Esophagus squamous epithelium (tissue), 4 donors: ENCODE measurements at regions not wholly inside any gene's neighbourhood (a gene's known extent, or its start where the extent isn't known, plus 50 kb on each side); places are given as distances from the start of the nearest gene placed in this dataset.

Source experiments
- POLR2A ChIP-seq, 4 donors: fragments of 450-650 bp; IDR thresholded peaks; one replicate each; pipeline ENCODE4 v1.6.1; 2017; ENCODE audit warnings: antibody characterized with exemption in 4 of 4, mild to moderate bottlenecking in 4 of 4, moderate library complexity in 3 of 4
- TF ChIP-seq, protein P1 (sequence below), 6 experiments: fragments of 450-650 bp in 4 of 6; fragments of 200-600 bp in 2 of 6; sonication (generic) in 2 of 6; IDR thresholded peaks; one replicate each; pipeline ENCODE4 v1.5.1; 2016 to 2019; ENCODE audit warnings: antibody characterized with exemption in 6 of 6, mild to moderate bottlenecking in 4 of 6, moderate library complexity in 4 of 6

DNA sequence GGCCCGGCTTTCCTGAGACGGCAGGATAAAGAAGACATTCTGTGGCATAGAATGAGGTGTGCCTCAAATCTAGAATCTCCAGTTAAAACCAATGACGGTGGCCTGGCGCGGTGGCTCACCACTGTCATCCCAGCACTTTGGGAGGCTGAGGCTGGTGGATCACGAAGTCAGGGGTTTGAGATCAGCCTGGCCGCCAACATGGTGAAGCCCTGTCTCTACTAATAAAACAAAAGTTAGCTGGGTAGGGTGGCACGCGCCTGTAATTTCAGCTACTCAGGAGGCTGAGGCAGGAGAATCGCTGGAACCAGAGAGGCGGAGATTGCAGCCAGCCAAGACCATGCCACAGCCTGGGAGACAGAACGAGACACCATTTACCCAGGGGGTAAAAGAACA, 193.6 kb downstream of the ALG10 start:
- TF ChIP-seq, protein P1, sequence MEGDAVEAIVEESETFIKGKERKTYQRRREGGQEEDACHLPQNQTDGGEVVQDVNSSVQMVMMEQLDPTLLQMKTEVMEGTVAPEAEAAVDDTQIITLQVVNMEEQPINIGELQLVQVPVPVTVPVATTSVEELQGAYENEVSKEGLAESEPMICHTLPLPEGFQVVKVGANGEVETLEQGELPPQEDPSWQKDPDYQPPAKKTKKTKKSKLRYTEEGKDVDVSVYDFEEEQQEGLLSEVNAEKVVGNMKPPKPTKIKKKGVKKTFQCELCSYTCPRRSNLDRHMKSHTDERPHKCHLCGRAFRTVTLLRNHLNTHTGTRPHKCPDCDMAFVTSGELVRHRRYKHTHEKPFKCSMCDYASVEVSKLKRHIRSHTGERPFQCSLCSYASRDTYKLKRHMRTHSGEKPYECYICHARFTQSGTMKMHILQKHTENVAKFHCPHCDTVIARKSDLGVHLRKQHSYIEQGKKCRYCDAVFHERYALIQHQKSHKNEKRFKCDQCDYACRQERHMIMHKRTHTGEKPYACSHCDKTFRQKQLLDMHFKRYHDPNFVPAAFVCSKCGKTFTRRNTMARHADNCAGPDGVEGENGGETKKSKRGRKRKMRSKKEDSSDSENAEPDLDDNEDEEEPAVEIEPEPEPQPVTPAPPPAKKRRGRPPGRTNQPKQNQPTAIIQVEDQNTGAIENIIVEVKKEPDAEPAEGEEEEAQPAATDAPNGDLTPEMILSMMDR (IDR thresholded peaks at IDR 0.05), result no peak
- TF ChIP-seq POLR2A (IDR thresholded peaks at IDR 0.05), result no peak
